H1 (cell line): ENCODE measurements at regions not wholly inside any gene's neighbourhood (a gene's known extent, or its start where the extent isn't known, plus 50 kb on each side); places are given as distances from the start of the nearest gene placed in this dataset.

ENCODE experiments used
- CREB1 ChIP-seq: IDR thresholded peaks from 2 replicates; pipeline ENCODE4 v1.6.1; 2012; ENCODE audit warnings: inconsistent platforms
- CTCF ChIP-seq, 3 experiments: IDR thresholded peaks; 1 replicate in 2 of 3; 2 replicates in 1 of 3; pipeline versions ENCODE4 v1.5.1 to v1.6.1; 2011; ENCODE audit warnings: low read length in 3 of 3, mild to moderate bottlenecking in 3 of 3, inconsistent platforms in 2 of 3, low read depth in 1 of 3, moderate library complexity in 1 of 3; ENCODE audit not compliant: insufficient read depth in 1 of 3; ENCODE audit errors: control extremely low read depth in 1 of 3
- GABPA ChIP-seq: IDR thresholded peaks from 2 replicates; pipeline ENCODE4 v1.6.1; 2011; ENCODE audit warnings: mild to moderate bottlenecking, low read length, moderate library complexity, borderline replicate concordance; ENCODE audit not compliant: insufficient read depth
- POLR2A ChIP-seq, 2 experiments: IDR thresholded peaks; 1 replicate in 1 of 2; 2 replicates in 1 of 2; pipeline ENCODE4 v1.6.1; 2011; ENCODE audit warnings: low read depth in 2 of 2, low read length in 2 of 2, mild to moderate bottlenecking in 2 of 2; ENCODE audit errors: control extremely low read depth in 1 of 2
- POLR2AphosphoS5 ChIP-seq: IDR thresholded peaks from 2 replicates; pipeline ENCODE4 v1.6.1; 2011; ENCODE audit warnings: low read depth, low read length
- SIN3A ChIP-seq, 2 experiments: IDR thresholded peaks in 1 of 2; conservative IDR thresholded peaks in 1 of 2; 2 replicates each; pipeline ENCODE4 v1.6.1; 2011 to 2012; ENCODE audit warnings: low read length in 2 of 2, improper control_type of control experiment in 1 of 2, low read depth in 1 of 2, mild to moderate bottlenecking in 1 of 2
- ZNF274 ChIP-seq: IDR thresholded peaks from 2 replicates; pipeline ENCODE4 v1.7.0; 2012; ENCODE audit warnings: low read length, borderline replicate concordance; ENCODE audit errors: extremely low read depth

- TF ChIP-seq SIN3A (conservative IDR thresholded peaks at IDR 0.05 in 1 of 2, IDR thresholded peaks at IDR 0.05 in 1 of 2; ENCODE audit: low read depth in 1 of 2, low read length in 2 of 2) (no peak), POLR2AphosphoS5 (no peak), CTCF (IDR thresholded peaks at IDR 0.05; ENCODE audit: control extremely low read depth in 1 of 3, insufficient read depth in 1 of 3, low read depth in 1 of 3, low read length in 3 of 3) (no peak), POLR2A (IDR thresholded peaks at IDR 0.05; ENCODE audit: control extremely low read depth in 1 of 2, low read depth in 2 of 2, low read length in 2 of 2) (no peak), ZNF274 (no peak), GABPA (no peak), CREB1 (no peak)
Observed at GRCh38 chr1:42013881-42014470, 95.3 kb upstream of the HIVEP3 start.
